IPS-NIHi7 (cell line): ENCODE measurements at regions not wholly inside any gene's neighbourhood (a gene's known extent, or its start where the extent isn't known, plus 50 kb on each side); places are given as distances from the start of the nearest gene placed in this dataset.
A peak's percentile ranks its signal among the peaks of the same experiment; 100 is the strongest.

ENCODE experiments used
- DNase-seq: peaks from one replicate; pipeline ENCODE4 v3.0.0; 2012; ENCODE audit warnings: mixed read lengths; ENCODE audit errors: extremely low spot score

DNA sequence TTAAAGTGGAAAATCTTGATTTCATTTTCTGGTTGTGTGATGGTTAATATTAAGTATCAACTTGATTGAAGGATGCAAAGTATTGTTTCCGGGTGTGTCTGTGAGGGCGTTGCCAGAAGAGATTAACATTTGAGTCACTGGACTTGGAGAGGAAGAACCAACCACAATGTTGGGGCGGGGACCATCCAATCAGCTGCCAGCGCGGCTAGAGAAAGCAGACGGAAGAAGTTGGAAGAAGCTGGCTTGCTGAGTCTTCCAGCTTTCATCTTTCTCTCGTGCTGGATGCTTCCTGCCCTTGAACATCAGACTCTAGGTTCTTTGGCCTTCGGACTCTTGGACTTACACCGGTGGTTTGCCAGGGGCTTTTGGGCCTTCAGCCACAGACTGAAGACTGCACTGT is 832.6 kb upstream of the TMPRSS15 start:
- DNase-seq, result no peak

DNA sequence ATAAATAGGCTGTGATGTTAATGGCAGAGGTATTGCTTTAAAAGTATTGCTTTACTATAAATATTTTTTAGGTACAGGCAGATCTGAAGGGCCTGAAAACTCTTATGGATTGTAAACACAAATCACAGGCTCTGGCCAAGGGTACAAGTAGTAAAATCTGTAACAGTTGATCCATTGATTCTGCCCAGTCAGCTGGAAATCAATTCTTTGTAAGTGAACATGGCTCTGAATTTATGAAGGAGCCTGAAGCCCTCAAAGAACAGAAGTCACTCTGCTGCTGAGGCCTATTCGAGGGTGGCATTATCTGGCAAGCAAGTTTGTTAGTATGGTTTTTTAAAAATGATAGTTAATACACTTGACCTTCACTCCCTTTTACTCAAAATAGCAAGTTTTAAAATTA is 834.0 kb upstream of the TMPRSS15 start:
- no peak for DNase-seq

DNA sequence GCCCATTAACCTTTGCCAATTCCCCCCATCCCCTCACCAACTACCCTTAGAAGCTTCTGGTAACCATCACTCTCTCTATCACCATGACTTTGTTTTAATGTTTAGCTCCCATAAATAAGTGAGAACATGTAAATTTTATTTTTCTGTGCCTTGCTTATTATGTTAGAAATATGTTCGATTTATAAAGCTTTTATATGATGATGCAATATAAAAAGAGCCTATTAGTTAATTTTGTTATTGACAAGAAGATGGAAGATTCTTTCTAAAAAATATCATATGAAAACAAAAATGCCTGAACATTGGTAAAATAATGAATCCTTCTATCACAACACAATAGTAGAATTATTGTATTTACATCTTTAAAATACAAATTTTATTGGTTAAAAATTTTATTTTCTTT is 836.1 kb upstream of the TMPRSS15 start:
- DNase-seq, result no peak

DNA sequence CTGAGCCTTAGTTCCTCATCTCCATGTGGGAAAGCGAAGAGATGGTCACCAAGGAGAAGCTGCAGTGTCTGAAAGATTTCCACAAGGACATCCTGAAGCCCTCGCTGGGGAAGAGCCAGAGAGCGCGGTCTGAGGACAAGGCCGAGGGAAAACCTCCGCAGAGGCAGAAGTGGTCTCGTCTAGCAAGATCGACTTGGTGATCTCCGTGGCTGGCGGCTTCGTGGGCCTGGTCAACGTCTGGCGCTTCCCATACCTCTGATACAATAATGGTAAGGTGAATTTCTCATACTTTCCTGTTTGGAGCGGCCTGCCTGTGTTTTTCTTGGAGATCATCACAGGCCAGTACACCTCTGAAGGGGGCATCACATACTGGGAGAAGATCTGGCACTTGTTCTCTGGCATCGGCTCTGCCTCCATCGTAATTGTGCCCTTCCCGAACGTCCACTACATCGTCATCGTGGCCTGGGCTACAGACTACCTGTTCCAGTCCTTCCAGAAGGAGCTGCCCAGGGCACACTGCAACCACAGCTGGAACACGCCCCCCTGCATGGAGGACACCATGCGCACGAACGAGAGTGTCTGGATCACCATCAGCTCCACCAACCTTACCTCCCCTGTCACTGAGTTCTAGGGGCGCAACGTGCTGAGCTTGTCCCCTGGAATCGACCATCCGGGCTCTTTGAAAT is 841.1 kb upstream of the TMPRSS15 start:
- DNase-seq, result no peak

DNA sequence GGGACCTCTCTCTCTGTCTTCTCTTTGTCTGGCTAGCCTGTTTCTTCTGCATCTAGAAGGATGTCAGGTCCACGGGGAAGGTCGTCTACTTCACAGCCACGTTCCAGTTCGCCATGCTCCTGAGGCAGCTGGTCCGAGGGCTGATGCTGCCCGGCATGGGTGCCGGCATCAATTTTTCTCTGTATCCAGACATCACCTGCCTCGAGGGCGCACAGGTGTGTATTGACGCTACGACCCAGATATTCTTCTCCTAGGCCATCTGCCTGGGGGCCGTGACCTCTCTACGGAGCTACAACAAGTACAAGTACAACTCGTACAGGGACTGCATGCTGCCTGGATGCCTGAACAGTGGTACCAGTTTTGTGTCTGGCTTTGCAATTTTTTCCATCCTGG is 841.6 kb upstream of the TMPRSS15 start:
- no peak for DNase-seq

DNA sequence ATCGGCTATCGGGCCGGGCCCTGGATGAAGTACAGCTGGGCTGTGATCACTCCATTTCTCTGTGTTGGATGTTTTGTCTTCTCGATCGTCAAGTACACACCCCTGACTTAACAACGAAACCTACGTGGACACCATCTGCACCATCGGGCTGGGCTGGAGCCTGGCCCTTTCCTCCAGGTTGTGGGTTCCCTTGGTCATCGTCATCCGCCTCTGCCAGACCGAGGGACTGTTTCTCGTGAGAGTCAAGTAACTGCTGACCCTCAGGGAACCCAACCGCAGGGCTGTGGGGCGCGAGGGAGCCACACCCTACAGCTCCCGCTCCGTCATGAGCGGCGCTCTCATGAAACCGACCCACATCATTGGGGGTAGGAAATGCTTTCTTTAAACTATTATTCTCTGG is 842.4 kb upstream of the TMPRSS15 start:
- no peak for DNase-seq

DNA sequence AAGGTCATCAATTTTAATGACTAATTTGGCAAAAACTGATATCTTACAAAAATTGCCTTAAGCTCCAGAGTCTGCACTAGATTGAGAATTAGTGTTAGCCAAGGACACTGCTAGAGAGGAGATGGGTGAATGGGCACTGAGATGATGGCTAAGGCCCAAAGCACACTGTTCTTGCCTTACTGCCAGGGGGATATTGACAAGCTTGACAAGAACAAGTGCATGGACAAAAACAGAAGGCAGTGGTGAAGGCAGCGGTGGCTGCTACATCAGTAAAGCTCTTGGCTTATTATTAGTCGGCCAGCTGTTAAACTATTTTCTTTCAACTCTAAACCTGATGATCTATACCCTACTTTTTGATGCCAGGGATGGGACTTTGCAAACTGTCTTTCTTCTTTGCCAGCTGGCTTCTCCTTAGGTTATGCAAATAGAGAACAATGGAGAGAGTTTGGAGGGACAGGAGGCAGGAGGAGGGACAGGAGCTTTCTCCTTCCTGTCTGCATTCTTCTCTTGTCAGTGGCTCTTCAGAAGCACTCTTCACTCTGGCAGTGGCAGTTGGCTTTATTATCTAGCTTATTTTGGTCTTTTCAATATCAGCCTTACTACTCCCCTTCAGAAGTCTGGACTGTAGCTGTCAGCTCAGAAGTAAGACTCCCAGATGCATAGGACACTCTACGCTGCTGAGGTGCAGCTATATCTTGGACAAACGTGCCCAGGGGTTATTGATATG is 853.5 kb upstream of the TMPRSS15 start:
- DNase-seq, result peak; percentile 14

DNA sequence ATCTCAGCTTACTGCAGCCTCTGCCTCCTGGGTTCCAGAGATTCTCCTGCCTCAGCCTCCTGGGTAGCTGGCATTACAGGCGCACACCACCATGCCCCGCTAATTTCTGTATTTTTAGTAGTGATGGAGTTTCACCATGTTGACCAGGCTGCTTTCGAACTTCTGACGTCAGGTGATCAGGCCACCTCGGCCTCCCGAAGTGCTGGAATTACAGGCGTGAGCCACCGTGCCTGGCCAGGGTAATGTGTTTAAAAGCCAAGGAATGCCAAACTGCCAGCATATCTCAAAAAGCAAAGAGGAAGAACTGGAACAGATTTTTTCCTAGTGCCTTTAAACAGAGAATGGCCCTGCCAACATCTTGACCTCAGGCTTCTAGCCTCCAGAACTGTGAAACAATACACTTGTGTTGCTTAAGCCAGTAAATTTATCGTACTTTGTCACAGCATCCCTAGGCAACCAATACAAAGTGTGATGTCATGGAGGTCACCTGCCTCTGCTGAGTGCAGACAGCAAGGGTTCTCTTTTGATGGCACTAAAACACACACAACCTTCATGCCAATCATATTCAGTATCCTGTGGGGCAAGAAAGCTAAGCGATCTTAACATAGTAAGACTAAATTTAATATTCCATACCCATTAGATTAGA is 858.3 kb upstream of the TMPRSS15 start:
- no peak for DNase-seq

DNA sequence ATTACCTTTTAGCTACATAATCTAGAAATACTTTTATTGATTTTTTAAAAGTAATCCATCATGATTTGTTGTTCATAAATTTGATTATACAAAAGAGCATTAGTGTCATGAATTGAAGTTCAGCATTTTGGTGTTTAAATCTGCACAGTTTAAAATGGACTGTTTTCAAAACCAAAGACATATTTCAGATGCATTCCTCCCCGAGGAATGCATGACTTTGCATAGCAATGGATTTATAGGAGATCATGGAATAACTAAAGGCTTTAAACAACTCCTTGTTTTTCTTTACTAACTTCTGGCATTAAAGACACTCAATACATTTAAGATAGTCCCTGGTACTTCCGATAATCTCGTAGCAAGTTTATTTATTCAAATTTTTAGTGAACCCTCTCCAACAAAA is 863.1 kb upstream of the TMPRSS15 start:
- no peak for DNase-seq

DNA sequence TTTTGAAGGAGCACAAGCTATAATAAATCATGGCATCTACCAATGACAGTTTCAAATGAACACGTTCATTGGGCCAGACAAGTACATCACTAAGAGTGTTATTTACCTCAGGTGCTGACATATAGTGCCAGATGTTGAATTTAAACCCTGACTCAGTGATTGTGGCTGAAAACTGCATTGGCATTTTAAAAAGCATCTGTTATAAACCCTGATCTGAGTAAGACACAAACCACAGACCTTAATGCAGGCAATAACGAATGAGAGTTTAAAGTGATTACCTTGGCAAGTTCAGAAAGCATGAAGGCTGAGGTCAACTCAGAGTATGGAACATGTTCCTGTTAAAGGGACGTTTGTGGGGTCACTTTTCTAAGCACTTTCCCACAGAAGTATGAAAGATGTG is 865.1 kb upstream of the TMPRSS15 start:
- no peak for DNase-seq

DNA sequence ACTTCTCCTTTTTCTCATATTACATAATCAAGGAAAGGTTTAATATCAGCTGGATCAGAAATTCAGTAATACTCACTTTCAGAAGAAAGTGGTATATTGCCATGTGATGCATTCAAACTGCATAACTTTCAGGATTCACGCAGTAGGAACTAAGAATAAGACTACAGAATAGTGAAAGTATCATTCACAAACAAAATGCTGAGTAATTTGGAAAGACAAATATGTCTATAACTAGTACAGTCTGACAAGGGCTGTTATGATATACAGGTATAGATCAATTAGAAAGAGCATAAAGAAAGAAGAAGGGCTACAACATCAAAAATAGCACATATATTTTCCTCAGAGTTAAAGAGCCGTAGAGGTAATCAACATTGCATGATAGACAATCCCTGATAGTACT is 871.5 kb upstream of the TMPRSS15 start:
- DNase-seq, result no peak

DNA sequence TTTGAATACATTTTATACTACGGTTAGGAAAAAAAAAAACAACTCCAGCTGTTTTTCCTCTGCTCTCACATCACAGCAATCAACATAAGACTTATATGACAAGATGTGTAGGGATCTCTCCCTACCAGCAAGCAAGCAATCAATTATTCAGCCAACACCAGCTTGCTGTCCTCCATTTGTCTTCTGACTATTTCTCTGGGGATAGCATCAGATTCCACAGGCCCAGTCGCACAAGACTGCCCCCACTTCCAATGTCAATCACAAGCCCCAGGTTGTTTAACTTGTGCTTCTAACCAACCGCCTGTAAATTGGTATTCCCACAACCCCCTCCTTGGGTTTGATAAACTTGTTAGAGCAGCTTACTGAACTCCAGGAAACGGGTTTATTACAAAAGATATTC is 873.1 kb upstream of the TMPRSS15 start:
- DNase-seq, result no peak

DNA sequence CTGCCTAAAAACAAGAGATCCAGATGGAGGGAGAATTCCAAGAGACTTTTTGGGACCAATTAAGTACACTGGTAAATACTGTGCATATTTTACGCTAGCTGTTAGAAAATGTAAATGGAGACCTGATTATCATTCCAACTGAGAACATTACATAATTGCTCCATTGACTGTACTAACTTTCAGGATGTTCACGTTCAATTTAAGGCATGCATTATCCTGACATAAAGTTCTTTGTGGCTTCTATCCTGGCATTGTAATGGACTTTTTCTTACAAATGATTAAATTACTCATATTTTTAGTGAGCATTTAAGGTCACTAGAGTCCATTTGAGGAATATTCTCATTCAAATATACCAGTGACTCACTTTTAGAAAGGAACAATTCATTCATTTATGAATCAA is 883.3 kb upstream of the TMPRSS15 start:
- no peak for DNase-seq

DNA sequence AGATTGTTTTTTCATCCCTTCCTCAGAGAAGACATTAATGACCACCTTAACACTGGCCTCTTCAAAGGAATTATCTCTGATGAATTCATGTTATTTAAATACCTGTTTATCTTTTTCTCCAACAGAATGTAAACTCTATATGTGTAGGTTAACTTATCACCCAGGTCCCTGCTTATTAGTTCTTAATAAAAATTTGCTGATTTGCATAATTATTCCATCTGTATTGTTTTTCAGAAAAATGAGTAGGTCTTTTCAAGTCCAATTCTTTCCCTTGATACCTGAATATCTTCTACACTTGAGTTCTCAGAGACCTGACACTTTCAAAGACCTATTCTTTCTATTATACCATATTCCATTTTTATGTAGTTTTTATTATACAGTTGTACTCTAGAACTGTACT is 886.7 kb upstream of the TMPRSS15 start:
- DNase-seq, result no peak

DNA sequence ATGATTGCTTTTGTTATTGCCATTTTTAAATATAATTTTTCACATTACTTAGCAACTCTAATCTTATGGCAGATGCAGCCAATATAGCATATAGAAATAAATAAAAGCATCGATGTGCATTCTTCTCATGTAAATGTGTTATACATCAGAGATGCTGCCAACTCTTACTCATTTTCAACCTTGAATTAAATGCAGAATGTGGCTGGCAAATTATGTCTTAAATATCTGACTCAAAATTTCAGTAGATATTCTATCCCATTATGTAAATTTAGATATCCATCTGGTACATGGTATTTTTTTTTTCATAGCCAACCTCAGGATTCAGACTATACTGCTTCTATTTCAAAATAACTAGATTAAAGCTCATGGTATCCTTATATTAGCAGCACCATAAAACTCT is 916.7 kb upstream of the TMPRSS15 start:
- no peak for DNase-seq

DNA sequence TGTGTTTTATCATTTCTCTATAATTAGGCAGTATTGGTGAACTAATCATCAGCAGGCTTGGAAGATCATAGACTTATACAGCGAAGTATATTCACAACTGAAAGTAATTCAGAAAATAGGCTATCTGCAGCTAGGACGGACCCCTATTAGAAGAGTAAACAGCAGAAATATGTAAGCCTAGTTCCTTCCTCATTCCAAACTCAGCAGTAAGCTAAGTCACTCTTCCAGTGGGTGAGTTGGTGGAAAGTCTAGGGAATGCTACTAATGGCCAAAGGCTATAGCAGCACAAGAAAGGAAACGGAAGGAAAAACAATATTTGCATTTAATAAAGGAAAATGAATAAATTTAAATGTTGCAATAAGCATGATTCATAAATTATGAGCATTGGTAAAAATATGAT is 918.1 kb upstream of the TMPRSS15 start:
- DNase-seq, result peak; percentile 15

DNA sequence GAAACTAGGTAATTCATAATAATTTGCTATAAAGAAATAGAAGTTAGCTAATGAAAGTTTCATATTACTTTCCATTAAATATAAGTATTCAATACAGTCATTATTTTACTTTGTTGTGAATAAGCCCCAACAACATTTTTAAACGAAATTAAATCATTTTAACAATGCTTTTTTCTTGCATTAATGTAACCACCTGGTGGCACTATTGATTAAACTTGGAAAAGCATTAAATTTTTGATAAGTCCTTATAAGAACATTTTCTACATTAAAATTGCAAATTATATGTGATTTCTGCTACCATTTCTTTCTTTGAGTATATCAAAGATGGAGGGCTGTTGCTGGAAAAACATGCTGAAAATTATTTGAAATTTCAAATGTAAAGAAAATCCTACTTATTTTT is 918.8 kb upstream of the TMPRSS15 start:
- DNase-seq, result no peak

DNA sequence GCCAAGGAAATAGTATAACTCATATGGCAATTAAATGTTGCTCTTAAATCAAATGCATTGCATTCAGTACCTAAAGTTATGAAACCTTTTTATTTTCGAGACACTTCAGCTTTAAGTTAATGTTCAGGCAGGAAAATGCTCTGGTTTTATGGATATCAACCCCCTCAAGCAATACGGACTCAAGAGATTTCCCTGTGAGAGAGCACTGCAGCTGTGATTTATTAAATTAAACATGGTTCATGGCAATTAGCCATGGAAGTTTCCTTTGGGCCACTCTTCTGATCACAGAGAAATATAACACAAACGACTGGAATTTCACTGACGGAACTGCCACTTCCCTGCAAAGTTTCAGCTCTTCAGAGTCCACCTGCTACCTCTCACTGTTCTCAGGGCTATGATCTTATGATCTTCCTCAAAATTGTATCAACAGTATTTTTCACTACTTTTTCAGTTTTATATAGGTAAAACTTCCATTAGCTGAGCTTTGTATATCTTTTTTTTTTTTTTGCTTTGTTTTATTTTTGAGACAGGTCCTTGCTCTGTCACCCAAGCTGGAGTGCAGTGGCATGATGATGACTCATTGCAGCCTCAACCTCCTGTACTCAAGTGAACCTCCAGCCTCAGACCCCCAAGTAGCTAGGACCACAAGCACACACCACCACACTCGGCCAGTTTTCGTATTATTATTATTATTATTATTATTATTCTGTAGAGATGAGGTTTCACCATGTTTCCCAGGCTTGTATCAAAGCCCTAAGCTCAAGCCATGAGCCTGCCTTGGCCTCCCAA is 923.1 kb upstream of the TMPRSS15 start:
- no peak for DNase-seq

DNA sequence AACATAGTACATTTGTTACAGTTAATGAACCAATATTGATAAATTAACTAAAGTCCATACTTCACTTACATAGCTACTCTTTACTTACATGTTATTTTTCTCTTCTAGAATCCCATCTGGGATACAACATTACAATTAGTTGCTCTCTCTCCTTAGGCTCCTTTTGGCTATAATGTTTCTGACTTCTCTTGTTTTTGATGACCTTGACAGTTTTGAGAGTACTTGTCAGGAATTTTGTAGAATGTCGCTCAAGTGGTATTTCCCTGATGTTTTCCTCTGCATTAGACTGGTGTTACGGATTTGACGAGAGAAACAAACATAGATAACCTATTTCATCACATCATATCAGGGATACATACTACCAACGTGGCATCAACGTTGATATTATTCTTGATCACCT is 925.4 kb upstream of the TMPRSS15 start:
- no peak for DNase-seq

DNA sequence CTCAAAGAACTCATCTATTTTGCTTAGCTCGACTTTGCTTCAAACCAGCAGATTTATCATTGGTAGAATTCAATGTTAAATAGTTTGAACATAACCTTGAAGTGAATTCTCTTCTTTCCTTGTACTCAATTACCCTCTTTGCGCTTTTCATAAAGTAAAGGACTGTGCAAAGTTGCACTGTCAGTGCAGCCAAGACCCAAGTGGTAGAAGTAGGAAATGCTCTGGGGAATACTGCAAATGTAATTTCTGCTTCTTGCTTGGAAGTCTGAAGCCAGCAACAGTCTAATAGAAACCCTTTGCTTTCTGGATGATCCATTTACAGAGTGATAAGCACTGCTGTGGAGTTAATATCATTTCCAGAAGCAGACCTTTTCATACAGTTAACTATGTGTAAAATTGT is 936.7 kb upstream of the TMPRSS15 start:
- DNase-seq, result no peak

DNA sequence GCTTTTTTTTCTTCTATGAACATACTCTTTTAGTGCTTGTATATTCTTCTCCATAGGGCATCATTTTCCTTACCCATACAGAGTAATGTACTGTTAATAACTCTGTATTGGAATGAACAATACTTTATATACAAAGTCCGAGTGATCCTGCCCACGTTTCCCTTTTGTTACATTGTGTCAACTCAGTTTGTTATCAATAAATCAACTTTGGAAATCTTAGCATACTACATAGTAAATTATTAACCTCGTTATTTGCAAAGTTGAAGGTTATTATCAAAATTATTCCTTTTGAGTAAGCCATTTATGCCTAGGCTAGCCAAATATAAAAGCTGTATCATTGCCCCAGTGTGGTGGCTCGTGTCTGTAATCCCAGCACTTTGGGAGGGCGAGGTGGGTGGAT is 937.4 kb upstream of the TMPRSS15 start:
- no peak for DNase-seq

DNA sequence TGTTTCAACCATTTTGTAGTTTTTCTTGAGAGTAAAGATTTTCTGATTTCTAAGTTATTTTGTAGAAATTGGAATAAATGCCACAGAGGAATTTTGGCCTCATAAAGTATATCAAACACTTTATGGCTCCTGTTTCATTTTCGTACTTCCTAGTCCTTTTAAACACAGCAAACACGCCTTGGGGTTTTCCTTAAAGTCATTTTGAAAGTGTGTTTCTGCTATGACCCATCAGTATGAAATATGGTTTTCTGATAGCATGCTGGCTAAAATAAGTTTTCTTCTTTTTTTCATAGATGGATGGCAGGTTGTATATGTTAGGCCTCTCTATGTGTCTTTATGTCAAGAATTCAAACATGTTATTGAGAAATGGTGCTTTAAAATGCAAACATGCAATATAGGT is 940.1 kb upstream of the TMPRSS15 start:
- DNase-seq, result no peak

DNA sequence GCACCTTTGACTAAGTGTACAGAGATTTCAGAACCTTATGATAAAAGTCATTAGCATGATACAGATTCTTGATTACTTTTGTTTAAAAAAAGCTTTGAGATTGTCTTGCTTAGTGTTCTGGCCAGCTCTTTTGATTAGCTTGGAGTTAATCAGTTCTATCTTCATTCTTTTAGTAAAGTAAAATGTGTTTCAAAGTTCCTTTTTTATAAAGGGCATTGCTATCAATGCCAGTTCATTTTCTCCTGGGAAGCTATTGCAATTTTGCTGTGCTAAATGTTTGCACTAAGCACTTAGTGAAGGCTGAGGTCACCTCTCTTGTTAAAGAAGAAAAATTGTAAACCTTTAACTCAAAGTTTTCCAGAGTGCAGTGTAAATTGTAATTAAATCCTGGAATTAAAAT is 946.7 kb upstream of the TMPRSS15 start:
- DNase-seq, result no peak
